ENCODE measurements at regions not wholly inside any gene's neighbourhood (a gene's known extent, or its start where the extent isn't known, plus 50 kb on each side); places are given as distances from the start of the nearest gene placed in this dataset.

- no peak overlapping the region for H3K9ac ChIP-seq (ENCODE audit: low read depth, low read length)
- no peak overlapping the region for H2AFZ ChIP-seq (replicated peaks; ENCODE audit: low read length, poor library complexity)
- ChIA-PET POLR2A (ENCODE audit: unreplicated experiment) (no interaction called here), CTCF (interaction anchor here (0.6 kb wide), 1 partner anchor 65 kb away, joined by 3 read pairs; no protein-coding TSS in a partner anchor)
- H3K9me3 ChIP-seq (ENCODE audit: control insufficient read depth, insufficient read depth, low read length): no peaks in the 10 kb centered on the region
- no peak overlapping the region for H4K91ac ChIP-seq (ENCODE audit: insufficient read depth, low read depth, low read length)
- H4K8ac ChIP-seq (ENCODE audit: low read depth in 2 of 2, low read length in 2 of 2): no peak overlapping the region
- intact Hi-C loops (cut with micrococcal nuclease): no loop called here
- H3K4me2 ChIP-seq (ENCODE audit: low read depth, low read length): no peak overlapping the region
- in situ Hi-C loops (cut with MboI; ENCODE audit: low sequenced_read_pairs): no loop called here
- no peak overlapping the region for H3K23ac ChIP-seq (ENCODE audit: low read depth, low read length)
- no peak for DNase-seq
- H3K4me1 ChIP-seq (ENCODE audit: control insufficient read depth, insufficient read depth, low read length): no peaks in the 10 kb centered on the region
- H3K36me3 ChIP-seq (ENCODE audit: control insufficient read depth, insufficient read depth, low read length): no peaks in the 10 kb centered on the region
- no peak overlapping the region for H2AK9ac ChIP-seq (replicated peaks; ENCODE audit: low read depth, low read length, poor library complexity)
- BruUV-seq (replicated peaks): no TSS peak
- no peak overlapping the region for H3K4me3 ChIP-seq (ENCODE audit: insufficient read depth, low read depth, low read length)
- H3K56ac ChIP-seq (ENCODE audit: extremely low read depth, insufficient read depth, low read length): no peak overlapping the region
- no peak overlapping the region for H3K14ac ChIP-seq (replicated peaks; ENCODE audit: low read depth, low read length)
- no CpG with 5 or more reads among the region's 2 CpGs for WGBS, 2 experiments (ENCODE audit: extremely low coverage in 2 of 2, insufficient read length in 1 of 2)
- no peak overlapping the region for H3K27ac ChIP-seq (ENCODE audit: insufficient read depth, low read length)
- H3K79me1 ChIP-seq (ENCODE audit: low read depth in 1 of 2, low read length in 2 of 2): no peaks in the 10 kb centered on the region
- no peak overlapping the region for H3K18ac ChIP-seq (ENCODE audit: low read depth, low read length)
- no peaks in the 10 kb centered on the region for H3K9me1 ChIP-seq (ENCODE audit: insufficient read depth, low read length)
- H2BK20ac ChIP-seq (ENCODE audit: low read depth, low read length): no peak overlapping the region
- H2BK15ac ChIP-seq (ENCODE audit: low read depth, low read length): no peak overlapping the region
- no peaks in the 10 kb centered on the region for H4K20me1 ChIP-seq (ENCODE audit: insufficient read depth, low read length)
- dilution Hi-C loops (cut with HindIII; ENCODE audit: low sequenced_read_pairs, unreplicated experiment): no loop called here
- H3K4ac ChIP-seq (ENCODE audit: low read depth, low read length): no peak overlapping the region
- no peak overlapping the region for H2AK5ac ChIP-seq (ENCODE audit: low read depth, low read length)
- H3K27me3 ChIP-seq (ENCODE audit: control insufficient read depth, insufficient read depth, low read length): no peaks in the 10 kb centered on the region
- H2BK120ac ChIP-seq (ENCODE audit: low read depth, low read length): no peak overlapping the region
- no peak overlapping the region for H4K5ac ChIP-seq (ENCODE audit: low read depth, low read length)
- no peak for ATAC-seq (ENCODE audit: low read depth)
- TF ChIP-seq RAD21 (IDR thresholded peaks at IDR 0.05; ENCODE audit: low read length) (no peak), USF2 (IDR thresholded peaks at IDR 0.05; ENCODE audit: low read depth, low read length) (no peak), BHLHE40 (IDR thresholded peaks at IDR 0.05; ENCODE audit: low read depth, low read length) (no peak), RCOR1 (IDR thresholded peaks at IDR 0.05; ENCODE audit: insufficient replicate concordance, low read length) (no peak), CTCF (conservative IDR thresholded peaks at IDR 0.05; ENCODE audit: low read depth, low read length) (no peak)
- H2BK5ac ChIP-seq (ENCODE audit: low read depth, low read length, poor library complexity, severe bottlenecking): no peak overlapping the region
Observed at GRCh38 chr5:24376210-24376609, 268.6 kb downstream of the CDH10 start.

All from IMR-90 (cell line).